OCI-LY7 (cell line): ENCODE measurements at regions not wholly inside any gene's neighbourhood (a gene's known extent, or its start where the extent isn't known, plus 50 kb on each side); places are given as distances from the start of the nearest gene placed in this dataset.

Experiments used
- CTCF ChIP-seq: fragments of 200-600 bp; sonication (generic); conservative IDR thresholded peaks from 2 replicates; pipeline ENCODE4 v1.5.1; 2014; ENCODE audit warnings: mild to moderate bottlenecking, antibody characterized with exemption, low read length, moderate library complexity, mixed read lengths
- EZH2phosphoT487 ChIP-seq: fragments of 200-600 bp; sonication (generic); IDR thresholded peaks from 2 replicates; pipeline ENCODE4 v1.6.1; 2018; ENCODE audit warnings: low read depth, borderline replicate concordance, mild to moderate bottlenecking, mixed run types, antibody characterized with exemption, low read length, moderate library complexity, mixed read lengths

GRCh38 chr5:68071736-68072135 lies 143.8 kb upstream of the PIK3R1 start:
- no peak for TF ChIP-seq CTCF
- no peak for TF ChIP-seq EZH2phosphoT487
